Jurkat, Clone E6-1 (cell line): ENCODE measurements at regions not wholly inside any gene's neighbourhood (a gene's known extent, or its start where the extent isn't known, plus 50 kb on each side); places are given as distances from the start of the nearest gene placed in this dataset.
"Not testable (repeated sequence)": the region's sequence is repeated elsewhere in the genome, so short reads cannot be mapped to it uniquely, and the experiment has no call there.

Source experiments
- DNase-seq: peaks from one replicate; pipeline ENCODE4 v3.0.0-alpha.2; 2011; ENCODE audit warnings: low read depth, low spot score
- H3K4me3 ChIP-seq: 2 replicates; pipeline ENCODE4 v1.5.1; 2011; ENCODE audit warnings: mild to moderate bottlenecking, low read length, control low read depth, moderate library complexity

DNA sequence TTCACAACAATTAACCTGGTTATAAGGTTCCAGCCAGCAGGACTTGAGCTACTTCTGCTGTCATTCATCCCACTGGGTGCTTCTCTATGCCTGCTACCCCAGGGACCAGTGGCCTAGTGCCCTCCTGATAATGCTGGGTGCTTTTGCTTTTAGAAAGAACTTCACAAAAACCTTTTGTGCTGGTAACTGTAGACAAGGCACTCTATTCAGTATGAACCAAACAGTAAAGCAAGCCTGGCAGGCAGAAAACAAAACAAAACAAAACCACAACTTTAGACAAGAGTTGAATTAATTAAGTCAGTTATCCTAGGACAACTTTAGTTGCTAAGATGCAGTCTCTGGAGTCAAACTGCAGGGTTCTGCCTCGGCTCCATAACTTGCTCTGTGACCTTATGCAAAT, 61.9 kb upstream of the ADGRL2 start:
- no peak overlapping the region for H3K4me3 ChIP-seq
- no peak for DNase-seq

DNA sequence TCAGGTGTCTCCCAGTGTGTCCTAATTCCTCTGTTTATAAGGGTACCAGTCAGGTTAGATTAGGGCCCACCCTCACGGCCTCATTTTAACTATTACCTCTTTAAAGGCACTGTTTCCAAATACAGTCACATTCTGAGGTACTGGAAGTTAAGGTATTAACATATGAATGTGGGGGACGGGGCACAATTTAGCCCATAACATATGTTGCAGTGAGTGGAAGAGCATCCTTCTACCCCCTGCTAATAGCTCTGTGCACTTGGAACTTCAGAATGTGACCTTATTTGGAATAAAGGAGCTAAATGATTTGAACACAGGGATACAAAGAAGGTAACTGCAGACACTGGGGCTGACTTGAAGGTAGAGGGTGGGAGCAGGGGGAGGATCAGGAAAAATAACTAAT, 67.3 kb upstream of the ADGRL2 start:
- no peak for DNase-seq
- H3K4me3 ChIP-seq = no peak overlapping the region

DNA sequence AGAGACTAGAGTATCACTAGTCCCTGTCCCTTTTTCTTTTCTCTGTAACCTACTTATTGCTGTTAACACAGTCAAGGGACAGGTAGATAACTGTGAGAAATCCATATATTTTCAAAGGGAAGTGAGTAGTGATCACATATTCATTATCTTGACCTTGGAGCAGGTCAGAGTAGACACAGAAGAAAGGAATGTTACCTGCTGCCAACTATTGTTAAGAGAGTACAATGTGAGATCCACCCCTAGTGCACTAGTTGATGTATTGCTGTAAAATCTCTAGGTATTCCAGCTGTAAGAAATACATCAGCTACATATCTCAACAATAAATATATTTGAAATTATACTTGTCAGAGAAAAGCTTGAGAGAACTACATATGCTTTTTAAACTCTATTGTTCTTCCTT, 68.7 kb upstream of the ADGRL2 start:
- no peak overlapping the region for H3K4me3 ChIP-seq
- no peak for DNase-seq

DNA sequence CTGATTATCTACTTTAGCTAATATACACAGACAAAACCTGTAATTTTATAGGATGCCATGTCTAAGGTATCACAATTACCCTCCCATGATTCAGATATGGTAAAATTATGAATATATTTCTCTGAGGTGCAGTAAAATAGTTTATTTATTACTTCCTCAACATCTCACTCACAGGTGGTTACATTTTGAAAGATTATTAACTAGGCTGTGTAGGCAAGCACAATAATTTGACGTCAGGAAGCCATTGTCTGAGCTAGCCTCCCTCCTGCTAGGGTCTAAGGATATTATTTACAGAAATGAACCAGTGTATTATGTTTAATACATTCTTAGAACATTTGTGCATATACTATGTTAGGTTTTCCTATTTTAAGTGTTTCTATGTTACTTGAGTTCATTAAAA, 69.9 kb upstream of the ADGRL2 start:
- DNase-seq = no peak
- H3K4me3 ChIP-seq = no peak overlapping the region

DNA sequence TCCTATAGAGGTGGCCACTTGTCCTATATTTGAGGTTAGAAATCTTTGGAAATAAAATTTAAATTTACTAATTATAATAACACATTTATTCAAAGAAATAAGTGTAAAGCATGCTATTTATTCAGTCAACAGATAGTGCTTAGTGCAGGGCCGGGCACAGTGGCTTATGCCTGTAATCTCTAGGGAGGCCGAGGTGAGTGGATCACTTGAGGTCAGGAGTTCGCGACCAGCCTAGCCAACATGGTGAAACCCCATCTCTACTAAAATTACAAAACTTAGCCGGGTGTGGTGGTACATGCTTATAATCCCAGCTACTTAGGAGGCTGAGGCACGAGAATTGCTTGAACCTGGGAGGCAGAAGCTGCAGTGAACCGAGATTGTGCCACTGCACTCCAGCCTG, 70.4 kb upstream of the ADGRL2 start:
- DNase-seq = not testable (repeated sequence)

DNA sequence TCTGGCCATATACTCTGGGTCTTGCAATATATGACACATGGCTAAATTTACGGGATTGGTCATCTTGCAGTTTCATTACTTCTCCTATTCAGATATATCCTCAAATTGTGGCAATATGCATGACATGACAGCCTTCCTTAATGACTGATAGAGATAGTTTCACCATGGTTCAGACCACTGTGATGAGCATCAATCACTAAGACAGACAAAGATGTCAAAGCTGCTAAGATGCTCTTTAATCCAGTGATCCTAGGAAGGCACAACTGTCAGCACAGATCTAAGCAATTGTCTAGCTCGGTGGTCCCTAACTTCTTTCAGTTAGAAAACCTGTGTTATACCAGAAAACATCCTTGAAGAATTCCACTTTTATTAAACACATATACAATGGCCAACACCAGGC, 70.9 kb upstream of the ADGRL2 start:
- no peak overlapping the region for H3K4me3 ChIP-seq
- DNase-seq = no peak

More for the DNA sequence above, 70.4 kb upstream of the ADGRL2 start:
- not testable (repeated sequence) for H3K4me3 ChIP-seq

DNA sequence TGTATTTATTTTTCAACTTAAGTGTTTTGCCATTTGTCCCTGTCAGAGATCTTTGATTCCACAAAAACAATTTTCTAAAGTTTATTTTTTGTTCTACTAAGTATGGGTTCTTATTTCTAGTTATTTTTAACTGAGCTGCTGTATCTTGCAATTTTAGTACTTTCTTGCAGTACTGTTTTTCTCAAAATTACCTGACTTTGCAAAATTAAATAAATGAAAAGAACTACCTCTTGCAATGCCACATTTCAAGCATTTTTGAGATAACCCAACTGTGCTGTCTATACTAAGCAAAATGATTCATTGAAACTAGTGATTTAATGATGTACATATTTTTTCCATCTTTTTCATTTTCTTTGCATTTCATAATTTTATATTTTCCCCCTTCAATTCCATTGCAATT, 71.5 kb upstream of the ADGRL2 start:
- H3K4me3 ChIP-seq = no peak overlapping the region
- no peak for DNase-seq

DNA sequence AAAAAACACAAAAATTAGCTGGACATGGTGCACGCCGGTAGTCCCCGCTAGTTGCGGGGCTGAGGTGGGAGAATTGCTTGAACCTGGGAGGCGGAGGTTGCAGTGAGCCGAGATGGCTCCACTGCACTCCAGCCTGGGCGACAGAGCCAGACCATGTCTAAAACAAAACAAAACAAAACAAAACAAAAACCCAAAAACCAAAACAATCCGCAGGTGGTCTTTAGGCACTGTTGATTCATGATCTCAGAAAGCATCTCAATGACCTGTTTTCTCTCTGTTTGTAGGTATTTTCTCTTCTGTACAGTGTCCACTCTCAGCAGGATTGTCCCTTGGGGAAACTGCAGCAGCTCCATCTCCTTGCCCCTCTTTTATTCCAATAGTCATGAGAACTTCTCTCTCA, 74.9 kb upstream of the ADGRL2 start:
- no peak for DNase-seq

DNA sequence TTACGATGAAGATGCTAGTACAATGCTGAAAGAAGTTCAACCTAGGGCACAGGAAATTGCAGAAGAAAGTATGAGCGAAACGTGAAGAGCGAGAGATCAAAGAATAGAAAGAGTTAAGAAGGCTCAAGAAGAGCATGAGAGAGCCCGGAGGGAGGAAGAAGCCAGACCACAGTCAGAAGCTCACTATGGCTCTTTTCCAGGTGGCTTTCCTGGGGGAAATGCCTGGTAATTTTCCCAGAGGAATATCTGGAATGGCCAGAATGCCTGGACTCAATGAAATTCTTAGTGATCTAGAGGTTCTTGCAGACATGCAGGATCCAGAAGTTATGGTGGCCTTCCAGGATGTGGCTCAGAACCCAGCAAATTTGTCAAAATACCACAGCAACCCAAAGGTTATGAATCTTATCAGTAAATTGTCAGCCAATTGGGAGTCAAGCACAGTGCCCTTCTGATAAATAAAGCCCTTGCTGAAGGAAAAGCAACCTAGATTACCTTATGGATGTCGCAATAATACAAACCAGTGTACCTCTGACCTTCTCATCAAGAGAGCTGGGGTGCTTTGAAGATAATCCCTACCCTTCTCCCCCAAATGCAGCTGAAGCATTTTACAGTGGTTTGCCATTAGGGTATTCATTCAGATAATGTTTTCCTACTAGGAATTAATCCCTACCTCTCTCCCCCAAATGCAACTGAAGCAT, 78.0 kb upstream of the ADGRL2 start:
- not testable (repeated sequence) for DNase-seq, H3K4me3 ChIP-seq

More for the DNA sequence above, 74.9 kb upstream of the ADGRL2 start:
- no peak overlapping the region for H3K4me3 ChIP-seq

DNA sequence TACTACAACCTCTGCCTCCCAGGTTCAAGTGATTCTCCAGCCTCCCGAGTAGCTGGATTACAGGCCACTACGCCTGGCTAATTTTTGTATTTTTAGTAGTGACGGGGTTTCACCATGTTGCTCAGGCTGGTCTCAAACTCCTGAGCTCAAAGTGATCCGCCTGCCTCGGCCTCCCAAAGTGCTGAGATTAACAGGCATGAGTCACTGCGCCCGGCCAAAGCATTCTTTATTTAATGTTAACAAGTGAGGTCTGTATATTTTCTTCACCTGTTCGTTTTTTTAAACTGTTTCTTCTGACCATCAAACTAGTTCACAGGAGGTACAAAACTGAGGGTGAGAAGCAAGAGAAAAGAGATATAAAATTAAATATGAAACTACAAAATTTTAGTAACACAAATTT, 80.5 kb upstream of the ADGRL2 start:
- H3K4me3 ChIP-seq, DNase-seq: not testable (repeated sequence)

DNA sequence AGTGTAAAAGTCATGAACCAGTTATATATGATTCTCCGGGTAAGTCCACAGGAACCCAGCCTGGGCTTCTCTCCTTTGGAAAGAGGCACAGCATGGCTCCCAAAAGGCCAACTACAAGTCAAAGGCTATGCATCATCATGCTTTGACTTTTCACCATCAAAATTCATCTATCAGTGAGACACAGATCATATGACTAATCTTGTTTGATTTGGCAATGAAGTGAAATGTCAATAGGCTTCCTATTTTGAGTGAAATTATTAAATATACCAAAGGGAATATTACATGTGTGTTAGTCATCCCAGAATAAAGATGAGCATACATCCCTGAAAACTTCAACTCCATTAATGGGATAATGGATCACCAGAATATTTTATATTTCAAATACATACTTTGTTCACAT, 83.5 kb upstream of the ADGRL2 start:
- H3K4me3 ChIP-seq = no peak overlapping the region
- no peak for DNase-seq

DNA sequence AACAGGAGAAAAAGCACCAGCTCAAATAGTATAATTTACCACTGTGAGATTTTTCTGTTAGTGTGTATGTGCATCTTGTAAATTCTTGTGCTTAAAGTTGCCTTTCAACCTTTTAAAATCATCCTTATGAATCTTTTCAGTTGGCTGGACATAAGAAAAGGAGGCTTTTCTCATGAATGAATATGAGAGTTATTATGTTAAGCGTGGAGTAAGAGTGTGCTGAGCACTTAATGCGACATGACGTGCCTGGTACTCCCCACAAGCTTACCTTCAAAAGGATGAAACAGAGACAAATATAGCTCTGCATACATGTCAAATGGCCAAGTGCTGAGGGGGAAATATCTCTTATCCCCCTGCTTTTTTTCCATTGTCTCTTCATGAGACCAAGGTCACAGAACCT, 85.3 kb upstream of the ADGRL2 start:
- DNase-seq = no peak
- H3K4me3 ChIP-seq = no peak overlapping the region

DNA sequence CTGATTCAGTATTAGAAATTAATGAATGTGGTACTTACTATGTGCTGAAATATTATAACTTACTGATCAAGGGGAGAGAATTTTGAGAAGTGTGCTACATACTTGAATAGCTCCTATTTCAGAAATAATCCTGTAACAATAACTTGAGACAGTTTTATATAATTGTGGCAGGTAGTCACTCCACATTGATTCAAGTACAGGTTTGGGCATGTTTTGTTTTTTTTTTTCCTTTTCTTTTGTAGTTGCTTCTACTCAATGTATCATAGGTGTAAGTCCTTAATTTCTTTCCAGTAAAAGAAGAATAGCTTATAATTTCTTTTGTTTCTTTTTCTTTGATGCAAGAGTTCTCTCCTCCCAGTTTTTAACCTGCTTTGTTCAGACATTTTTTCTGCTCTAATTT, 86.1 kb upstream of the ADGRL2 start:
- no peak for DNase-seq
- H3K4me3 ChIP-seq = no peak overlapping the region

DNA sequence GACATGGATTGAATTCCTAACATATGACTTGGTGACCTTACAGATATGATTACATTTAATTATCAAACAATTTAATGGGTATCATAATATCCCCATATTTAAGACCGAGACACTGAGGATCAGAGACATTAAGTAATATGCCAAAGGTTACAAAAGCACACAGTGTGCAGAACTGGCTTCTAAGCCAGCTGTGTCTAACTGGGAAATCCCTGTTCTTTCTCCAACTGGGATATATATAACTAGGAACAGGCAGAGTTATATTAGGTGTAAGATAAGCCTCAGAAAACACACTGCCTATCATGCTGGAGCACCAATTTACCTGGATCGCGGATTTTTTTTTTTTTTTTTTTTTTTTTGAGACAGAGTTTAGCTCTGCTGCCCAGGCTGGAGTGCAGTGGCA, 88.3 kb upstream of the ADGRL2 start:
- H3K4me3 ChIP-seq = no peak overlapping the region
- no peak for DNase-seq

DNA sequence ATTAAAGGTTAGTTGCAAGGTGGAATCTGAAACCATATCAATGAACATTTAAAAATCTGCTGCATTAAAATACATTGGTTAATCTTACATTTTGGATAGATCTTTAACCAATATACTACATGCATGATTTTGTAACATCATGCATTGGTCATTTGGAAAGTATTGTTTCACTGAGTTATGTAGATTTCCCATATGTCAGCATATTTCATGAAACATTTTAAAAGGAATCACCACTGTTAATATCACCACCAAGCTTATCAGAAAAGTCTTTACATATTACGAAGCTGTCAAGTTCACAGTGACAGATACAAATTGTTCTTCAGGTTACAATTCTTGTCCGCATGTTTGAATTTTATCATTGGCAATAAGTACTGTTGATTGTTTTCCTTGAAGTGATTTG, 89.9 kb upstream of the ADGRL2 start:
- no peak overlapping the region for H3K4me3 ChIP-seq
- no peak for DNase-seq

DNA sequence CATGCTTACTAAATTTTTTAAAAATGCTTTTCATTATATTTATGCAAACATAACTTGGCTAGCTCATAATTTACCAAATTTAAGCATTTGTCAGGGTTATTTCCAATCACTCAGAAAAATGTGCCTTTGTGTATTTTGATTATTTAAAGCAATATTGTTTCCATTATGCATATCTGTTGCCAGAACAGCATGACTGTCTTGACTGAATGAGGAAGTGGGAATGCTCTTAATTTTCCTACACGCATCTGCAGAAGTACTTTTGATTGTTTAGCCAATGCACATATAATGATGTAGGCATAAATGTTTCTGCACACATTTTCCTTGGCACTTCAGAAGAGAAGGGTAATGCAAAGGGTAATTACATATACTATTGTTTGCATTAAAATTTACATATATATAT, 92.5 kb upstream of the ADGRL2 start:
- H3K4me3 ChIP-seq = no peak overlapping the region
- no peak for DNase-seq

DNA sequence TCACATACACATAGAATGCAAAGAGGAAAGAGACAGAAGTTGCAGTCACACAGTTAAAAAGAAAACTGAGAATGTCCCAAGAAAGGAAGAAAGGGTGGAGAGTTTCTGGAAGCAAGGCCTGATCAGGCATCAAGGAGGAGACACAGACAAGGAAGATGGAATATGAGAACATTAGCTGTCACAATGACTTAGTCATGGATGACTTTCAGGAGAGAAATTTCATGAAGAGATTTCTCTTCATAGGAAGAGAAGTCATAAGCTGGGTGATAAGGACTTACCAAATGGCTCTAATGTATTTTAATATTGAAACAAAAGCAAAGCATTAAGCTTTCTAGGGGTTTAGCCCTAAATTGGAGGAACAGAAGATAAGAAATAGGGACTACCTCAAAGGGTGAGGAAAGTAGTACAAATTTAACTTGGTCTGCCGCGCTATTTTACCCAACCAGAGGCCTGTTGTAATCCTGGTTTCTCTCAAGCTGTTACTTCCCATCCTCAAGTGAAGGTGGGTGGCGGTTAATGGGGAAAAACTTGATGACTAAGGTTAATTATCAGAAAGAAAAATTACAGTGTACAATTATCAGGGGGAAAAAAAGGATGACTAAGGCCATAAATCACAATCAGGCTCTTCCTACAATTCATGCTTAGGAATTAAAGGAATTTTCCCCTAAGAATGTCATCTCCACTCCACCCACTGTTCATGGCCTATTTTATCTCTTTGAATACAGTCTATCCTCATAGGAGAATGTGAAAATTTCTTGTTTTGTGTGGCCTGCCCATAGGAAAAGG, 93.9 kb upstream of the ADGRL2 start:
- DNase-seq = no peak
- no peak overlapping the region for H3K4me3 ChIP-seq

DNA sequence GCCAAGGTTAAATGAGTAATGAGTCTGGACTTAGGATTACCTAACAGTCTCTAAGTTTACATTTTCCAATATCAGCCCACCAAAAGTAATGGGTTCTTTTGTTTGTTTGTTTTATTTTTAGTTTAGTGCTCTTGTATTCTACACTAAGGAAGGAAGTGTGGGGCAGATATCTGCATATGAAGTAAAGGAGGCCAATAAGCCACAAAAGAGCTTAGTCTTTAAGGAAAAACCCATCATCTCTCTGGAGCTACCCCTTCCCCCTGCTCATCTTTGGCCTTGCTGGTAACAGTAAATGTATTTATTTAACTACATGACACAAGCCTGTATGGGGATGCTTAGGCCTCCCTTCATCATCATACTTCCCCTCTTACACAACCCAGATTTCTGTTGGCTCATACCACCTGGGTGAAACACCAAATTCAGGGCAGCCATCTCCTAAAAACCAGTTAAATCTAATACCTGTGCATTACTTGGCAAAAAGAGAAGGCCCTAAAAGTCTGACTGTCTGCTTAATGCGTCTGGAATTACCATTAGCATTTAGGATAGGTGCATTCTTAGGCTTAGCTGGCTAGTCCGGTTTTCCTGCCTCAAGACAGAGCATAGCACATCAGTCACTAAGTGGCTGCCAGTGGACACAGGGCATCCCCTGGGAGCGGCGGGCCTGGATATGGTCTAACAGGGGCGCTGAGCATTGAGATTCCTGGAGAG, 96.8 kb upstream of the ADGRL2 start:
- H3K4me3 ChIP-seq = no peak overlapping the region
- DNase-seq = no peak

DNA sequence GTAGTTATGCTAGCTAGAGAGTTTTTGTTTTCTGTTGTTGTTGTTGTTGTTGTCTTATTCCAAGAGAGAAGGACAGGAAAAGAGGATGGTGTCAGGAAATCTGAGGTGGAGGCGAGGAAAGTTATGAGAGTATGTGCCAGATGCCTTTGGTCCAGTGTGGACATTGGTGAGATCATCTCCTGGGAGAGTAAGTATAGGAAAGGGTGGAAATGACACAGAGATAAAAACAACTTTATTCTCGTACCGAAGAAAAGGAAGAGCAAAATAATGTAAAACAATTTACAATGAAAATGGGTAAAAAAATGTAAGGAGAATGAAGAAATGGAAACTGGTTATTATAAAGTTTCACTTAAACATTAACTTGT, 97.4 kb upstream of the ADGRL2 start:
- H3K4me3 ChIP-seq = no peak overlapping the region
- DNase-seq = no peak

DNA sequence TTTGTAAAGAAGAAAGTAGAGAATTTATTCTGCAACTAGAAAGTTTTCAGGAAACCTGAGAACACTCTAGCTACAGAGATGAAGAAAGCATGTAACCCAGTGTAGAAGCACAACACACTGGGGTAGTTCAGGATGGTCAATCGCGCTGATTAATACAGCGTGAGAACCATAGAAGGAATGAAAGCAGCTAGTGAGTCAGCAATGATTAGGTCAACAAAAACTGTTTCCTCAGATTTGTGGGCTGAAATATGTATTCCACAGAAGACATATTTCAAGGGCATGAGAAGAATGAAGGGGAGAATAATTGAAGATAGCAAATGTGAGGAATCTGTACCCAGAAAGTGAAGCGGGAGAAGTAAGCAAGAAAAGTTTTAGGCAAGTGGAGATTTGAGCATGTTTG, 97.8 kb upstream of the ADGRL2 start:
- no peak for DNase-seq
- no peak overlapping the region for H3K4me3 ChIP-seq
